Glomerular endothelial cell (primary cell): ENCODE measurements at regions not wholly inside any gene's neighbourhood (a gene's known extent, or its start where the extent isn't known, plus 50 kb on each side); places are given as distances from the start of the nearest gene placed in this dataset.
"Not testable (repeated sequence)": the region's sequence is repeated elsewhere in the genome, so short reads cannot be mapped to it uniquely, and the experiment has no call there.

ENCODE experiments used
- DNase-seq: peaks from one replicate; pipeline ENCODE4 v3.0.0-alpha.2; 2011; ENCODE audit warnings: low read depth, low spot score; ENCODE audit errors: extremely low read depth

- no peak for DNase-seq
Measured at GRCh38 chr16:60816461-60816860, 1219.8 kb downstream of the CDH8 start.

GRCh38 chr16:60815865-60816264 is 1220.4 kb downstream of the CDH8 start:
- no peak for DNase-seq

- no peak for DNase-seq
Measured at GRCh38 chr16:60815033-60815432, 1221.2 kb downstream of the CDH8 start.

- no peak for DNase-seq
Measured at GRCh38 chr16:60811657-60812056, 1224.6 kb downstream of the CDH8 start.

- no peak for DNase-seq
Measured at GRCh38 chr16:60811051-60811608, 1225.1 kb downstream of the CDH8 start.

GRCh38 chr16:60810250-60810649 is 1226.0 kb downstream of the CDH8 start:
- no peak for DNase-seq

GRCh38 chr16:60792437-60792836 is 1243.8 kb downstream of the CDH8 start:
- DNase-seq, result no peak

- DNase-seq, result no peak
Measured at GRCh38 chr16:60788631-60789030, 1247.6 kb downstream of the CDH8 start.

GRCh38 chr16:60776281-60776680 is 1260.0 kb downstream of the CDH8 start:
- no peak for DNase-seq

GRCh38 chr16:60771138-60771537 is 1265.1 kb downstream of the CDH8 start:
- no peak for DNase-seq

- not testable (repeated sequence) for DNase-seq
Measured at GRCh38 chr16:60770384-60770783, 1265.9 kb downstream of the CDH8 start.

- no peak for DNase-seq
Measured at GRCh38 chr16:60763869-60764268, 1272.4 kb downstream of the CDH8 start.

GRCh38 chr16:60755907-60756306 is 1280.3 kb downstream of the CDH8 start:
- DNase-seq, result no peak

GRCh38 chr16:60748366-60748765 is 1287.9 kb downstream of the CDH8 start:
- DNase-seq, result no peak

- no peak for DNase-seq
Measured at GRCh38 chr16:60744198-60744597, 1292.0 kb downstream of the CDH8 start.

GRCh38 chr16:60741810-60742209 is 1294.4 kb downstream of the CDH8 start:
- DNase-seq, result no peak

- no peak for DNase-seq
Measured at GRCh38 chr16:60739737-60740683, 1296.2 kb downstream of the CDH8 start.

GRCh38 chr16:60731329-60732050 is 1304.7 kb downstream of the CDH8 start:
- no peak for DNase-seq

GRCh38 chr16:60729051-60729450 is 1307.2 kb downstream of the CDH8 start:
- DNase-seq, result no peak

GRCh38 chr16:60727851-60728250 is 1308.4 kb downstream of the CDH8 start:
- no peak for DNase-seq

- DNase-seq, result no peak
Measured at GRCh38 chr16:60720060-60720459, 1316.2 kb downstream of the CDH8 start.

- DNase-seq, result no peak
Measured at GRCh38 chr16:60717808-60718207, 1318.4 kb downstream of the CDH8 start.
